22Rv1 (cell line): ENCODE measurements at regions not wholly inside any gene's neighbourhood (a gene's known extent, or its start where the extent isn't known, plus 50 kb on each side); places are given as distances from the start of the nearest gene placed in this dataset.

Experiments
- CTCF ChIP-seq: fragments of 450-650 bp; IDR thresholded peaks from 2 replicates; pipeline ENCODE4 v1.5.1; 2017; ENCODE audit warnings: mild to moderate bottlenecking
- ZFX ChIP-seq: fragments of 450-650 bp; IDR thresholded peaks from 2 replicates; pipeline ENCODE4 v1.6.1; 2017; ENCODE audit warnings: antibody characterized with exemption, borderline replicate concordance

- TF ChIP-seq CTCF (no peak), ZFX (no peak)
Observed at GRCh38 chr6:12384357-12384912, 94.3 kb downstream of the EDN1 start.
